ENCODE measurements at regions not wholly inside any gene's neighbourhood (a gene's known extent, or its start where the extent isn't known, plus 50 kb on each side); places are given as distances from the start of the nearest gene placed in this dataset.
"Not testable (repeated sequence)": the region's sequence is repeated elsewhere in the genome, so short reads cannot be mapped to it uniquely, and the experiment has no call there.

- Histone ChIP-seq H3K27me3 (ENCODE audit: insufficient read depth, low read length, poor library complexity) (no peaks in the 10 kb centered on the region), H3K9ac (ENCODE audit: low read length) (no peak overlapping the region), H3K23ac (ENCODE audit: low read length) (no peak overlapping the region), H4K8ac (ENCODE audit: low read depth, low read length) (no peak overlapping the region), H3K4me2 (ENCODE audit: low read length) (no peak overlapping the region), H2BK5ac (ENCODE audit: low read length) (no peak overlapping the region), H3K79me1 (ENCODE audit: low read length) (no peaks in the 10 kb centered on the region), H3K4me1 (ENCODE audit: control insufficient read depth, low read depth, low read length) (no peaks in the 10 kb centered on the region), H2BK15ac (replicated peaks; ENCODE audit: low read depth) (no peak overlapping the region), H4K5ac (ENCODE audit: low read length) (no peak overlapping the region), H3K4me3 (ENCODE audit: low read length) (no peak overlapping the region), H3K4ac (ENCODE audit: low read depth, low read length) (no peak overlapping the region), H3K56ac (ENCODE audit: low read length) (no peak overlapping the region), H3K27ac (ENCODE audit: low read depth, low read length) (no peak overlapping the region), H3K36me3 (ENCODE audit: control insufficient read depth, insufficient read depth, low read length) (no peaks in the 10 kb centered on the region), H3K79me2 (ENCODE audit: control insufficient read depth, insufficient read depth, low read length) (no peaks in the 10 kb centered on the region), H3K18ac (ENCODE audit: low read length) (no peak overlapping the region), H2BK120ac (ENCODE audit: low read depth, low read length) (no peak overlapping the region), H2AK5ac (ENCODE audit: low read length) (no peak overlapping the region)
- WGBS (ENCODE audit: extremely low coverage, insufficient coverage, low lambda C conversion rate): no CpG with 5 or more reads among the region's 7 CpGs
- DNase-seq: no peak
Observed at GRCh38 chr18:14945984-14946383, 198.0 kb downstream of the ANKRD30B start.

GRCh38 chr18:14946741-14947470, 198.9 kb downstream of the ANKRD30B start:
- not testable (repeated sequence) for H3K23ac ChIP-seq (ENCODE audit: low read length); H3K4me2 ChIP-seq (ENCODE audit: low read length); DNase-seq; H3K9ac ChIP-seq (ENCODE audit: low read length); H3K79me2 ChIP-seq (ENCODE audit: control insufficient read depth, insufficient read depth, low read length); H3K36me3 ChIP-seq (ENCODE audit: control insufficient read depth, insufficient read depth, low read length); H3K4me1 ChIP-seq (ENCODE audit: control insufficient read depth, low read depth, low read length); H4K5ac ChIP-seq (ENCODE audit: low read length); H3K18ac ChIP-seq (ENCODE audit: low read length); H4K8ac ChIP-seq (ENCODE audit: low read depth, low read length); H3K27ac ChIP-seq (ENCODE audit: low read depth, low read length); H2BK120ac ChIP-seq (ENCODE audit: low read depth, low read length); H3K27me3 ChIP-seq (ENCODE audit: insufficient read depth, low read length, poor library complexity); H3K4ac ChIP-seq (ENCODE audit: low read depth, low read length); H3K79me1 ChIP-seq (ENCODE audit: low read length); H2BK5ac ChIP-seq (ENCODE audit: low read length); H2BK15ac ChIP-seq (replicated peaks; ENCODE audit: low read depth); H3K4me3 ChIP-seq (ENCODE audit: low read length); H2AK5ac ChIP-seq (ENCODE audit: low read length); H3K56ac ChIP-seq (ENCODE audit: low read length)
- WGBS (ENCODE audit: extremely low coverage, insufficient coverage, low lambda C conversion rate): no CpG with 5 or more reads among the region's 7 CpGs

DNA sequence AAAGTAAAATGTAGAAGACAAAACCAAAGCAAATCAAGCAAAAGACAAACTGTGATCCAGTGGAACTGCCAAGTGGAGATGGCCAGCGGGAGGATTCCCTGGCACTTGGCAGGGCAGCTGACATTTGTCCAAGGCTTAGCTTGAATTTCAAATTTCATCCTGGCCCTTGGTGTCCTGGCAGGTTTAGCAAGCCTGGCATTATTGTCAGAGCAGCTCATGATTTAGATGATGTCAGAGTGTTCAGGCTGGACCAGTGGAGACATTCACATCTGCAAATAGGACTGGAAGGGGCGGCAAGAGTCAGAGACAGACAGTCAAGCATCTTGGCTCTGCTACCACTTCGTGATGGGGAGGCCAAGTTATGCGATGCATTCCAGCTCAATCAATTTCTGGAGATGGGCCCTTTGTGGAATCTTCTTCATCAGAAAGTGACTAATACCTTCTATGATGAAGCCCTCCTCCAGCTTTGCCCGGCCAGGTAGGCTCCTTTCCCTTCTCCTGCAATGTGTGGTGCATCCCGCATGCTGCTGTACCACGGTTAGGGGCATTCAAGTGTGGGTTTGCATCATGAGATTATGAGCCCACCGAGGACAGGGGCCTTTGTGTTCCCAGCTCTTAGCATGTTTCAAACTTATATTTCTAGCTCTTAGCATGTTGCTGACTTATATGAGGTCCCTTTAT, 199.7 kb downstream of the ANKRD30B start:
- Histone ChIP-seq H3K18ac (ENCODE audit: low read length) (no peak overlapping the region), H3K27me3 (ENCODE audit: insufficient read depth, low read length, poor library complexity) (no peaks in the 10 kb centered on the region), H3K36me3 (ENCODE audit: control insufficient read depth, insufficient read depth, low read length) (no peaks in the 10 kb centered on the region), H3K9ac (ENCODE audit: low read length) (no peak overlapping the region), H4K5ac (ENCODE audit: low read length) (no peak overlapping the region), H3K4me3 (ENCODE audit: low read length) (no peak overlapping the region), H2AK5ac (ENCODE audit: low read length) (no peak overlapping the region), H2BK5ac (ENCODE audit: low read length) (no peak overlapping the region), H3K27ac (ENCODE audit: low read depth, low read length) (no peak overlapping the region), H3K79me1 (ENCODE audit: low read length) (no peaks in the 10 kb centered on the region), H2BK15ac (replicated peaks; ENCODE audit: low read depth) (no peak overlapping the region), H2BK120ac (ENCODE audit: low read depth, low read length) (no peak overlapping the region), H3K23ac (ENCODE audit: low read length) (no peak overlapping the region), H3K4me1 (ENCODE audit: control insufficient read depth, low read depth, low read length) (no peaks in the 10 kb centered on the region), H3K56ac (ENCODE audit: low read length) (no peak overlapping the region), H4K8ac (ENCODE audit: low read depth, low read length) (no peak overlapping the region), H3K4me2 (ENCODE audit: low read length) (no peak overlapping the region), H3K79me2 (ENCODE audit: control insufficient read depth, insufficient read depth, low read length) (no peaks in the 10 kb centered on the region), H3K4ac (ENCODE audit: low read depth, low read length) (no peak overlapping the region)
- no CpG with 5 or more reads among the region's 8 CpGs for WGBS (ENCODE audit: extremely low coverage, insufficient coverage, low lambda C conversion rate)
- DNase-seq: no peak

GRCh38 chr18:14948163-14948540, 200.2 kb downstream of the ANKRD30B start:
- H2BK5ac ChIP-seq (ENCODE audit: low read length): no peak overlapping the region
- H3K79me2 ChIP-seq (ENCODE audit: control insufficient read depth, insufficient read depth, low read length): no peaks in the 10 kb centered on the region
- H3K4me3 ChIP-seq (ENCODE audit: low read length): no peak overlapping the region
- H3K27ac ChIP-seq (ENCODE audit: low read depth, low read length): no peak overlapping the region
- no peak overlapping the region for H3K56ac ChIP-seq (ENCODE audit: low read length)
- no peak for DNase-seq
- no peak overlapping the region for H3K18ac ChIP-seq (ENCODE audit: low read length)
- WGBS (ENCODE audit: extremely low coverage, insufficient coverage, low lambda C conversion rate): no CpG with 5 or more reads among the region's 3 CpGs
- H3K4me1 ChIP-seq (ENCODE audit: control insufficient read depth, low read depth, low read length): no peaks in the 10 kb centered on the region
- no peaks in the 10 kb centered on the region for H3K27me3 ChIP-seq (ENCODE audit: insufficient read depth, low read length, poor library complexity)
- no peaks in the 10 kb centered on the region for H3K36me3 ChIP-seq (ENCODE audit: control insufficient read depth, insufficient read depth, low read length)
- no peak overlapping the region for H2BK15ac ChIP-seq (replicated peaks; ENCODE audit: low read depth)
- H3K79me1 ChIP-seq (ENCODE audit: low read length): no peaks in the 10 kb centered on the region
- H3K23ac ChIP-seq (ENCODE audit: low read length): no peak overlapping the region
- no peak overlapping the region for H2AK5ac ChIP-seq (ENCODE audit: low read length)
- no peak overlapping the region for H3K4me2 ChIP-seq (ENCODE audit: low read length)
- H2BK120ac ChIP-seq (ENCODE audit: low read depth, low read length): no peak overlapping the region
- H4K8ac ChIP-seq (ENCODE audit: low read depth, low read length): no peak overlapping the region
- no peak overlapping the region for H3K9ac ChIP-seq (ENCODE audit: low read length)
- no peak overlapping the region for H3K4ac ChIP-seq (ENCODE audit: low read depth, low read length)
- no peak overlapping the region for H4K5ac ChIP-seq (ENCODE audit: low read length)

DNA sequence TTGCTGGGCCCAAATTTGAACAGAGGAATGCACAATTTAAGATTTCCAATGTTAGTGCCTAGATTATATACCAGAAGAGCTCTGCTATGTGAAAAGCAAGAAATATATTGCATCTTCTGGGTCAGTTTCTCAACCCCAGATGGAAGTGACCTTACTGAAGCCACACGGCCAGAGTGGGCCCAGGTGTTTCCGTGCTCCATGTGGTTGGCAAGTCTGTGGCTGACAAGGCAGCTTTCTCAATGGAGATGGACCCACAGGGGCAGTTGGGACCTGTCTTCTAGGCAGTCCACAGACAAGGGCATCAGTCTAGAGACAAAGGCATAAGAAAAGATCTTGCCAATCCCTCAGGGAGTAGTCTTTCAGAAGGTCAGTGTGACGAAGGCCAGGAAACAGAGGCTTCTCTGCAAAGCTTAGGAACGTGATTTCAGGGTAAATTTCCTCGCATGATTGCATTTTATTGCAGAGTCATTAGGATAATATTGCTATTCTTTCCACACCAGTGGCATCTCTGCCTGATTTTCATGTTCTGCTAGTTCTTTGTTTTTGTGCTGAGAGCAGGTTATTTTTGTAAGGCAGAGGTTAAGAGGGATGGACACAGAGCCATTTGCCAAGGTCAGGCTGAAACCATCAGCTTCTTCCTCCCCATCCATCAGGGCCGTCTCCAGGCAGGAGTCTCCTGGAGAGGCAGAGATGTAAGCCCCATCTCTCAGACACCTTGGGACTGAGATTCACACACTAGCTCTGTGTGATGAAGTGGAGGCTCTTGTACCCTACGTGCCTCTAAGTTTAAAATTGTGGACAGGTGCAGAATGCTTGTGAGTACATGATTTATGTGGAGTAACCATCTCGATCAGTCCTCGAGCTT, 202.1 kb downstream of the ANKRD30B start:
- Histone ChIP-seq H3K4me1 (ENCODE audit: control insufficient read depth, low read depth, low read length) (no peaks in the 10 kb centered on the region), H2BK5ac (ENCODE audit: low read length) (no peak overlapping the region), H3K79me1 (ENCODE audit: low read length) (no peaks in the 10 kb centered on the region), H3K23ac (ENCODE audit: low read length) (no peak overlapping the region), H3K36me3 (ENCODE audit: control insufficient read depth, insufficient read depth, low read length) (no peaks in the 10 kb centered on the region), H3K18ac (ENCODE audit: low read length) (no peak overlapping the region), H2AK5ac (ENCODE audit: low read length) (no peak overlapping the region), H3K4ac (ENCODE audit: low read depth, low read length) (no peak overlapping the region), H3K79me2 (ENCODE audit: control insufficient read depth, insufficient read depth, low read length) (no peaks in the 10 kb centered on the region), H4K8ac (ENCODE audit: low read depth, low read length) (no peak overlapping the region), H3K9ac (ENCODE audit: low read length) (no peak overlapping the region), H3K4me2 (ENCODE audit: low read length) (no peak overlapping the region), H3K4me3 (ENCODE audit: low read length) (no peak overlapping the region), H3K27ac (ENCODE audit: low read depth, low read length) (no peak overlapping the region), H4K5ac (ENCODE audit: low read length) (no peak overlapping the region), H3K27me3 (ENCODE audit: insufficient read depth, low read length, poor library complexity) (no peaks in the 10 kb centered on the region), H2BK120ac (ENCODE audit: low read depth, low read length) (no peak overlapping the region), H3K56ac (ENCODE audit: low read length) (no peak overlapping the region), H2BK15ac (replicated peaks; ENCODE audit: low read depth) (no peak overlapping the region)
- no CpG with 5 or more reads among the region's 9 CpGs for WGBS (ENCODE audit: extremely low coverage, insufficient coverage, low lambda C conversion rate)
- no peak for DNase-seq

Measured in mesendoderm (in vitro differentiated cells).